ENCODE measurements at regions not wholly inside any gene's neighbourhood (a gene's known extent, or its start where the extent isn't known, plus 50 kb on each side); places are given as distances from the start of the nearest gene placed in this dataset.
"Not testable (repeated sequence)": the region's sequence is repeated elsewhere in the genome, so short reads cannot be mapped to it uniquely, and the experiment has no call there.

DNA sequence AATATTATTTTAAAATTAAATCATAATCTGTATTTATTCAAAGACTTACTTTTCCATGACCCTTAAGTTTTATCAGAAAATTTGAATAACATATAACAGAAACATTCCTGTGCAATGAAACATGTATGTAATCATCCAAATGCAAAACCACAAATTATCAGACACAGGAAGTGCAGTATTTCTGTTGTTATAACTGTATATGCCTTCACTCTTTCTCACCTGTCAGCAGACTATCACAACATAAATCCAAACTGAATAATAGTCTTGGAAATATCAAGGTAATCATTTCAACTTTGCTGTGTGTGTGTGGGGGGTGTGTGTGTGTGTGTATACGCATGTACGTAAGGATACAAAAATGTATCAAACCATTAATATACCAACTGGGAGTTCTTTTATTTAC lies 285.9 kb downstream of the SLC7A11 start:
- DNase-seq (ENCODE audit: low read depth in 3 of 3), result no peak

DNA sequence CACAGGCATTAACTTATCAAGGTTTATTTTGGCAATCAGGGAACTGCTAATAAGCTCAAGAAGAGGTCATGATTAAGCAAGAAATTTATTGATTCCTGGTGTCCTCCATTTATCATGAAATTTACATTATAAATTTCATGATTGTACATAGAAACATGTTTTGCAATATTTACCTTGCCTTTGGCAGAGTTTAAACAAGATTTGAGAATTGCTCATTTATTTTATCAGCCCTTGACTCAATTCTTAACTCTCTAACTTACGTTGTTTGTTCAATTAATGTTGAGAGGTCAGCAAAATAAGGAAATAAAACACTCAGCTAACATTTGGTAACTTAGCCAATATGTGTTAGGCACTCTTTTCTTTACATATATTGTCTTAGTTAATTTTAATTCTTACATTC lies 286.6 kb downstream of the SLC7A11 start:
- DNase-seq (ENCODE audit: low read depth in 3 of 3), result no peak

GRCh38 chr4:137952116-137952515 lies 290.0 kb downstream of the SLC7A11 start:
- no peak for DNase-seq (ENCODE audit: low read depth in 3 of 3)

DNA sequence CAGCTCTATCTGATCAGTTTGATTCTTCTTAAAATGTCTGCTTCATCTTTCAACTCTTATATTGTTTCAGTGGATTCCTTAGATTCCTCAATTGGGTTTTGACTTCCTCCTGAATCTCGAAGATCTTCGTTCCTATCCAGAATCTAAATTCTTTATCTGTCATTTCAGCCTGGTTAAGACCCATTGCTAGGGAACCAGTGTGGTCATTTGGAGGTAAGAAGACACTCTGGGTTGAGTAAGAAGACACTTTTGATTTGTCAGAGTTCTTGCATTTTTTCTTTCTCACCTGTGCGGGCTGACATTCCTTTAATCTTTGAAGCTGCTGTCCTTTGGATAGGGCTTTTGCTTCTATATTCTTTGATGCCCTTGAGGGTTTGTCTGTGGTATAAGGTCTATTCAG lies 291.9 kb downstream of the SLC7A11 start:
- DNase-seq (ENCODE audit: low read depth in 3 of 3), result no peak

GRCh38 chr4:137949746-137950145 lies 292.4 kb downstream of the SLC7A11 start:
- DNase-seq (ENCODE audit: low read depth in 3 of 3), result no peak

DNA sequence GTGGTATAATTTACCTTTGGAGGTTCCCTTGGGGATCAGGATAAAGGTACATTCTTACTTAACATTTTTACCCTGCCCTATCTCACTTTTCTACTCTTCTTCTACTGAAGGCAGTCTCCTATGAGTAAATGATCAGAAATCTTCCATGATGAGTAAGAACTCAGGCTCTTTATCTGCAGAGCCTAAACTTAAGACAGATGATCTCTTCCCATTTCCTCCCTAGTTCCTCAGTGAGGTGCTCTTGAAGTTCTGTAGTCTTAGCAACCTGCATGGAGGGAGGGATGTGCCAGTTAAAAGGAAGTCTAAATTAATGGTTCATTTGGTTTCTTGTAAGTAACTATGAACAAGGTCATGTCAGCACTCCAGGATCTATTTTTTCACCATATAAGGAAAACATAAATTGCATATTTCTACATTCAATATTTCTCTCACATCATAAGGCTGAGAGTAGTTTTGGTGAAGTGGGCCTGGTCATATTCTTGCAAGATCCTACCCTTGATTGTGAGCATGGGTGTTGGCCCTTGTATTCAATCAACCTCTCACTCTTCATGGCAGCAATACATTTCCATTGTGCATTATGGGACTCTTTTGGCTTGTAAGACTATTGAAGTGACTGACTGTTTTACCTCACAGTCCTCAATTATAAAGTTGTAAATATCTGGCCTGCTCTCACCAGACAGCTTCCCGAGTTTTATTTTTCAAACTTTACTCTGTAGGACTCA lies 295.5 kb downstream of the SLC7A11 start:
- DNase-seq (ENCODE audit: low read depth in 3 of 3), result no peak

DNA sequence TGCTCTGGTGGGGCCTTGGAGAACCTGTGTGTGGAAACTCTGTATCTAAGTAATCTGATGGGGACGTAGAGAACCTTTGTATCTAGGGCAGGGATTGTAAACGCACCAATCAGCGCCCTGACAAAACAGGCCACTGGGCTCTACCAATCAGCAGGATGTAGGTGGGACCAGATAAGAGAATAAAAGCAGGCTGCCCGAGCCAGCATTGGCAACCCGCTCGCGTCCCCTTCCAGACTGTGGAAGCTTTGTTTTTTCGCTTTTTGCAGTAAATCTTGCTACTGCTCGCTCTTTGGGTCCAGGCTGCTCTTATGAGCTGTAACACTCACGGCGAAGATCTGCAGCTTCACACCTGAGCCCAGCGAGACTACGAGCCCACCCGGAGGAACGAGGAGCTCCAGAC lies 299.3 kb downstream of the SLC7A11 start:
- not testable (repeated sequence) for DNase-seq (ENCODE audit: low read depth in 3 of 3)

DNA sequence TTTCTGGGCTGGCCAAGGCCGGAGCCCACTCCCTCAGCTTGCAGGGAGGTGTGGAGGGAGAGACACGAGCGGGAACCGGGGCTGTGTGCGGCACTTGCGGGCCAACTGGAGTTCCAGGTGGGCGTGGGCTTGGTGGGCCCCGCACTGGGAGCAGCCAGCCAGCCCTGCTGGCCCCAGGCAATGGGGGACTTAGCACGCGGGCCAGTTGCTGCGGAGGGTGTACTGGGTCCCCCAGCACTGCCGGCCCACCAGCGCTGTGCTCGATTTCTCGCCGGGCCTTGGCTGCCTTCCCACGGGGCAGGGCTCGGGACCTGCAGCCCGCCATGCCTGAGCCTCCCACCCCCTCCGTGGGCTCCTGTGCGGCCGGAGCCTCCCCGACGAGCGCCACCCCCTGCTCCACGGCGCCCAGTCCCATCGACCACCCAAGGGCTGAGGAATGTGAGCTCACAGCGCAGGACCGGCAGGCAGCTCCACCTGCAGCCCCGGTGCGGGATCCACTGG lies 300.1 kb downstream of the SLC7A11 start:
- DNase-seq (ENCODE audit: low read depth in 3 of 3), result not testable (repeated sequence)

DNA sequence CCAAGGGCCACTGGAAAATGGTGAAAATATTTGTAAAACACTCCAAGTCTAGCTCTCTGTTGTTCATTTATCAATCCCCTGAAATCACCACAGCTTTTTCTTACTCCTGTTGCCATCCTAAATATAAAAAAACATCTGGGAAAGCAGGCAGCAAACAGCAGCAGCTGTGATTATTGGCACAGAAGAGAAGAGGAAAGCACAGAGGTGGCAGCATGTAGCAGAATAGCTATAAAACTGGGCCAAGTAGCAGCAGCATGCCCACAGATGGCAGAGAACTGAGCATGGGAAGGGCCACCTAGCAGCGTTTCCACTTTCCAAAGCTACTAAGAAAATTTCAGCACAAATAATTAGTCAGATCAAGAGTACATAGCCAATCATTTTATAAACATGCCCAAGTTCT lies 307.2 kb downstream of the SLC7A11 start:
- DNase-seq (ENCODE audit: low read depth in 3 of 3), result no peak

DNA sequence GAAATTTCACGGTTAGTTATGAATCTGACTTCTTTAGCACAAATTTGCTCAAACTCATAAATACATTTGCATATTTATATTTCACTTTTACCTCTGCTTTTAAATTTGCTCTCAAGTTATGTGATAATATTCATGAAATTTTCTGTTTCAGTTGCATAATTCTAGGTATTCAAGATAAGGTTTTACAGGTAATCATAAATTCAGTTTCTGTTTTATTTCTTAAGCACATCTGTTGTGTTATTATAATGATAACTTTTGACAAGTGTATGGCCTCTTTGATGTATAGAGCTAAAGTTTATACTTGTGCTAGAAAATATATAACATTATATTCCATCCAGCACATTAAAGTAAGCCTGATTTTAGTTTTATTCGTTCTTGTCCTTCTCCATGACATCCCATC lies 308.1 kb downstream of the SLC7A11 start:
- no peak for DNase-seq (ENCODE audit: low read depth in 3 of 3)

- DNase-seq (ENCODE audit: low read depth in 3 of 3), result no peak
These were observed 314.2 kb downstream of the SLC7A11 start for GRCh38 chr4:137927972-137928371.

DNA sequence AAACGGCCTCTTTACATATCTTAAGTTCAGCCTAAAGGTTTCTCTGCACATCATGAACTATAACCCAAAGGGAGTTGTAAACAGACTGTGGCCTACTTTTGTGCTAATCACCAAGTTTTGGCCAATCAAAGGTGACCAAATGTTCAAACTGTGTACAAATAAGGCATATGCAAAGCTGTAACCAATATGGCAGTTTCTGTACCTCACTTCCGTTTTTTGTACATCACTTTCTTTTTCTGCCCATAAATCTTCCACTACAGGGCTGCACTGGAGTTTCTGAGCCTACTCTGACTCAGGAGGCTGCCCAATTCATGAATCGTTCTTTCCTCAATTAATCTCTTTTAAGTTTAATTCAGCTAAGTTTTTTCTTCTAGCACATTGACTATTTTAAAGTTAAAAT lies 318.7 kb downstream of the SLC7A11 start:
- no peak for DNase-seq (ENCODE audit: low read depth in 3 of 3)

DNA sequence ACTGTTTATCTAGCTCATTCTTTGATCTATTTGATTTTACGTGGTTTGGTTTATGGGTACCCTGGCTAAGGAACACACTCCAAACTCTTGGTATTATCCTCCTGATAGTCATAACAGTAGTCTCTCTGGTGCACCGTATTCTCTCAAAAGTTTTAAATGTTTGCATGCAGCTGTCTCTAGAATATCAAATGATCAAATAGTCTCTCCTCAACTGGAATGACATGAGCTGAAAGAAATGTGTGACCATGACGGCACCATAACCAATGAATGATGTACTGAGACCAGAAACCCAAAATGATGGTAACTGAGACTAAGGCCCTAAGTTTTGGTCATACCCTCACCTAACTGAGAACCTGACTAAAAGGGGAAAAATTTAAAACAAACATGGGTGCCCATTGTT lies 319.4 kb downstream of the SLC7A11 start:
- DNase-seq (ENCODE audit: low read depth in 3 of 3), result no peak

- DNase-seq (ENCODE audit: low read depth in 3 of 3), result no peak
These were observed 332.4 kb downstream of the SLC7A11 start for GRCh38 chr4:137909529-137910309.

DNA sequence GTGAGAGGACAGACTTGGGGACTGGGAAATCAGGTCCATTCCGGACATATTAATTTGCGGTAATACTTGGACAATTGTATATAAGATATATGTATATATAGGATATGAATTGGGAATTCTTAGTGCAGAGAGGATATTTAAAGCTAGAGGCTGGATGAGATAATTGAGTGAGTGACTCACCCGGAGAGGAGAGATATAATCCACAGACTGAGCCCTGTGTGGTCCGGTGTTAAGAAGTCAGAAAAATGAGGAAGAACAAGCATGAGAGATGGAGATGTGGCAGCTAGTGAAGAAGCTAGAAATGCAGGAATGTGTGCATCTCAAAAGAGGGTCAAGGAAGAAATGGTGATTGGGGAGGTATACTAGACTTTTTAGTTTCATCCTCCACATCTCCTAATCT lies 336.2 kb downstream of the SLC7A11 start:
- DNase-seq (ENCODE audit: low read depth in 3 of 3), result no peak

DNA sequence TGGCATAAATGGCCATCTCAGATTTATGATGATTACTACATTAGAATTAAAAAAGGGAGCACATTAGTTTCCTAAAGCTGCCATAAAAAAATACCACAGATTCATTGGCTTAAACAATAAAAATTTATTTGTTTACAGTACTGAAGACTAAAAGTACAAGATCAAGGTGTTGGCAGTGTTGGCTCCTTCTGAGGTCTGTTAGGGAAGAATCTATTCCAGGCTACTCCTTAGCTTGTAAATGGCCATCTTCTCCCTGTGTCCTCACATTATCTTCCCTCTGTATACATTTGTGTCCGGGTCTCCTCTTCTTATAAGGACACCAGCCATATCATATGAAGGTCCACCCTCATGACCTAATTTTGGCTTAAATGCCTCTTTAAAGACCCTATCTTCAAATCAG lies 341.0 kb downstream of the SLC7A11 start:
- no peak for DNase-seq (ENCODE audit: low read depth in 3 of 3)

DNA sequence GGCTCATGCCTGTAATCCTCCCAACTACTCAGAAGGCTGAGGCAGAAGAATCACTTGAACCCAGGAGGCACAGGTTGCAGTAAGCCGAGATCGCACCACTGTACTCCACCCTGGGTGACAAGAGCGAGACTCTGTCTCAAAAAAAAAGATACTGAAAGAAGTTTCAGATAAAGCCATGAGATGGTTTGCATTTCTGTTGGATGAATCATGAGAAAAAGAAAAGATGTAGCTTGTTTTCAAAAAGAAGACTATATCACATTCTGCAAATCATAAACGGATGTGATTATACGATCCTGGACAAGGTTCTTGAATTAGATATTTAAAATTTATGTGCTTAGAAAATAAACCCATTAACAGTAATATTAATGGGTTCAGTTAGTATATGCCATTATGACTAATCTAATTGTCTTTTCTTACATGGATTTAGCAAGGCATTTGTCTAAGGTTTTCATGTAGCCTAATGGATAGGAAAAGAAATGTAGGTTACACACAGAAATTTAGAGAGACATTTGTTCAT lies 345.9 kb downstream of the SLC7A11 start:
- DNase-seq (ENCODE audit: low read depth in 3 of 3), result no peak

GRCh38 chr4:137895515-137895914 lies 346.6 kb downstream of the SLC7A11 start:
- DNase-seq (ENCODE audit: low read depth in 3 of 3), result not testable (repeated sequence)

- DNase-seq (ENCODE audit: low read depth in 3 of 3), result no peak
These were observed 350.0 kb downstream of the SLC7A11 start for GRCh38 chr4:137892134-137892533.

GRCh38 chr4:137890812-137891211 lies 351.3 kb downstream of the SLC7A11 start:
- no peak for DNase-seq (ENCODE audit: low read depth in 3 of 3)

- DNase-seq (ENCODE audit: low read depth in 3 of 3), result no peak
These were observed 349.3 kb upstream of the PCDH18 start for GRCh38 chr4:137881641-137882040.

DNA sequence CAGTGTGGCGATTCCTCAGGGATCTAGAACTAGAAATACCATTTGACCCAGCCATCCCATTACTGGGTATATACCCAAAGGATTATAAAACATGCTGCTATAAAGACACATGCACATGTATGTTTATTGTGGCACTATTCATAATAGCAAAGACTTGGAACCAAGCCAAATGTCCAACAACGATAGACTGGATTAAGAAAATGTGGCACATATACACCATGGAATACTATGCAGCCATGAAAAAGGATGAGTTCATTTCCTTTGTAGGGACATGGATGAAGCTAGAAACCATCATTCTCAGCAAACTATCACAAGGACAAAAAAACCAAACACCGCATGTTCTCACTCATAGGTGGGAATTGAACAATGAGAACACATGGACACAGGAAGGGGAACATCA lies 335.8 kb upstream of the PCDH18 start:
- DNase-seq (ENCODE audit: low read depth in 3 of 3), result not testable (repeated sequence)

GRCh38 chr4:137866671-137867070 lies 334.4 kb upstream of the PCDH18 start:
- no peak for DNase-seq (ENCODE audit: low read depth in 3 of 3)
